NCI-H2107 (cell line): ENCODE measurements at regions not wholly inside any gene's neighbourhood (a gene's known extent, or its start where the extent isn't known, plus 50 kb on each side); places are given as distances from the start of the nearest gene placed in this dataset.
"Not testable (repeated sequence)": the region's sequence is repeated elsewhere in the genome, so short reads cannot be mapped to it uniquely, and the experiment has no call there.

Experiments
- DNase-seq: peaks from one replicate; lab custom pipeline; 2025; lab: John Stamatoyannopoulos, UW

GRCh38 chr3:34056951-34057390, 258.5 kb downstream of the PDCD6IP start:
- DNase-seq, result no peak

- not testable (repeated sequence) for DNase-seq
These were observed 262.6 kb downstream of the PDCD6IP start for GRCh38 chr3:34060995-34061394.

GRCh38 chr3:34065901-34066300, 267.5 kb downstream of the PDCD6IP start:
- DNase-seq, result no peak

- no peak for DNase-seq
These were observed 267.9 kb downstream of the PDCD6IP start for GRCh38 chr3:34066328-34066727.

- DNase-seq, result no peak
These were observed 268.6 kb downstream of the PDCD6IP start for GRCh38 chr3:34066999-34067398.

- no peak for DNase-seq
These were observed 269.2 kb downstream of the PDCD6IP start for GRCh38 chr3:34067536-34068051.

- DNase-seq, result no peak
These were observed 270.1 kb downstream of the PDCD6IP start for GRCh38 chr3:34068505-34068904.

GRCh38 chr3:34070831-34071585, 272.6 kb downstream of the PDCD6IP start:
- DNase-seq, result no peak

GRCh38 chr3:34072297-34072696, 273.9 kb downstream of the PDCD6IP start:
- no peak for DNase-seq

- no peak for DNase-seq
These were observed 274.7 kb downstream of the PDCD6IP start for GRCh38 chr3:34073111-34073510.

- DNase-seq, result no peak
These were observed 275.5 kb downstream of the PDCD6IP start for GRCh38 chr3:34073961-34074360.

GRCh38 chr3:34075975-34076374, 277.5 kb downstream of the PDCD6IP start:
- DNase-seq, result no peak

- no peak for DNase-seq
These were observed 279.2 kb downstream of the PDCD6IP start for GRCh38 chr3:34077417-34078195.

GRCh38 chr3:34078418-34078817, 280.0 kb downstream of the PDCD6IP start:
- DNase-seq, result no peak

GRCh38 chr3:34079849-34080248, 281.4 kb downstream of the PDCD6IP start:
- not testable (repeated sequence) for DNase-seq

- DNase-seq, result not testable (repeated sequence)
These were observed 291.9 kb downstream of the PDCD6IP start for GRCh38 chr3:34090379-34090778.

GRCh38 chr3:34090876-34091275, 292.4 kb downstream of the PDCD6IP start:
- DNase-seq, result no peak

GRCh38 chr3:34094280-34094679, 295.9 kb downstream of the PDCD6IP start:
- DNase-seq, result not testable (repeated sequence)

- DNase-seq, result no peak
These were observed 303.9 kb downstream of the PDCD6IP start for GRCh38 chr3:34102288-34102687.

- DNase-seq, result no peak
These were observed 307.9 kb downstream of the PDCD6IP start for GRCh38 chr3:34106379-34106778.

- DNase-seq, result peak; percentile 4
These were observed 308.4 kb downstream of the PDCD6IP start for GRCh38 chr3:34106879-34107278.

GRCh38 chr3:34107669-34108068, 309.2 kb downstream of the PDCD6IP start:
- DNase-seq, result no peak

- DNase-seq, result no peak
These were observed 310.6 kb downstream of the PDCD6IP start for GRCh38 chr3:34109021-34109420.
